Liver (tissue), 8 donors: ENCODE measurements at regions not wholly inside any gene's neighbourhood (a gene's known extent, or its start where the extent isn't known, plus 50 kb on each side); places are given as distances from the start of the nearest gene placed in this dataset.

Experiments
- DNase-seq: peaks from one replicate; pipeline ENCODE4 v3.0.0-alpha.2; 2017; ENCODE audit warnings: low spot score
- H3K27ac ChIP-seq, 2 donors: one replicate each; pipeline ENCODE4 v1.7.0; 2013; ENCODE audit warnings: inconsistent platforms in 2 of 2, low read length in 2 of 2, control low read depth in 1 of 2, low read depth in 1 of 2, mild to moderate bottlenecking in 1 of 2
- H3K27me3 ChIP-seq, 4 donors: one replicate each; pipeline versions ENCODE4 v1.6.1 to v1.7.0; 2013; ENCODE audit warnings: low read length in 3 of 4, inconsistent platforms in 1 of 4, mild to moderate bottlenecking in 1 of 4, moderate library complexity in 1 of 4; ENCODE audit not compliant: control insufficient read depth in 4 of 4, insufficient read depth in 4 of 4
- H3K36me3 ChIP-seq, 4 donors: one replicate each; pipeline versions ENCODE4 v1.6.1 to v1.7.0; 2013; ENCODE audit warnings: low read length in 3 of 4, mild to moderate bottlenecking in 3 of 4, low read depth in 1 of 4, moderate library complexity in 1 of 4; ENCODE audit not compliant: control insufficient read depth in 4 of 4, insufficient read depth in 3 of 4
- H3K4me1 ChIP-seq, 4 donors: one replicate each; pipeline versions ENCODE4 v1.6.1 to v1.7.0; 2013; ENCODE audit warnings: low read length in 3 of 4, mild to moderate bottlenecking in 3 of 4, moderate library complexity in 1 of 4; ENCODE audit not compliant: control insufficient read depth in 4 of 4, insufficient read depth in 4 of 4
- H3K4me3 ChIP-seq, 3 donors: one replicate each; pipeline versions ENCODE4 v1.6.1 to v1.7.0; 2013; ENCODE audit warnings: low read length in 3 of 3, control low read depth in 1 of 3, low read depth in 1 of 3, mild to moderate bottlenecking in 1 of 3
- H3K9ac ChIP-seq, 2 donors: one replicate each; pipeline ENCODE4 v1.7.0; 2013; ENCODE audit warnings: low read length in 2 of 2, mild to moderate bottlenecking in 2 of 2, moderate library complexity in 2 of 2, control low read depth in 1 of 2, low read depth in 1 of 2
- H3K9me3 ChIP-seq, 4 donors: one replicate each; pipeline versions ENCODE4 v1.6.1 to v1.7.0; 2013; ENCODE audit warnings: low read length in 3 of 4; ENCODE audit not compliant: control insufficient read depth in 4 of 4
- EGR1 ChIP-seq, 2 donors: IDR thresholded peaks; 2 replicates each; pipeline ENCODE4 v1.6.1; 2016 to 2018; ENCODE audit warnings: antibody characterized with exemption in 2 of 2, low read depth in 2 of 2
- FOXA1 ChIP-seq: IDR thresholded peaks from 2 replicates; pipeline ENCODE4 v1.6.1; 2016; ENCODE audit warnings: antibody characterized with exemption
- FOXA2 ChIP-seq: IDR thresholded peaks from 2 replicates; pipeline ENCODE4 v1.6.1; 2016; ENCODE audit warnings: antibody characterized with exemption
- HNF4A ChIP-seq, 2 donors: conservative IDR thresholded peaks; 2 replicates each; pipeline ENCODE4 v1.6.1; 2016; ENCODE audit warnings: antibody characterized with exemption in 2 of 2, mild to moderate bottlenecking in 2 of 2
- HNF4G ChIP-seq: IDR thresholded peaks from 2 replicates; pipeline ENCODE4 v1.6.1; 2016; ENCODE audit warnings: antibody characterized with exemption
- JUND ChIP-seq, 2 donors: IDR thresholded peaks; 2 replicates each; pipeline ENCODE4 v1.6.1; 2016; ENCODE audit warnings: antibody characterized with exemption in 2 of 2
- NR2F2 ChIP-seq: IDR thresholded peaks from 2 replicates; pipeline ENCODE4 v1.6.1; 2016; ENCODE audit warnings: antibody characterized with exemption
- RAD21 ChIP-seq, 2 donors: IDR thresholded peaks; 2 replicates each; pipeline ENCODE4 v1.6.1; 2016; ENCODE audit warnings: antibody characterized with exemption in 2 of 2, mild to moderate bottlenecking in 2 of 2
- RXRA ChIP-seq, 2 donors: IDR thresholded peaks; 2 replicates each; pipeline ENCODE4 v1.6.1; 2017 to 2018; ENCODE audit warnings: antibody characterized with exemption in 2 of 2, mild to moderate bottlenecking in 1 of 2
- SP1 ChIP-seq: IDR thresholded peaks from 2 replicates; pipeline ENCODE4 v1.6.1; 2018; ENCODE audit warnings: antibody characterized with exemption, mild to moderate bottlenecking
- TAF1 ChIP-seq: conservative IDR thresholded peaks from 2 replicates; pipeline ENCODE4 v1.6.1; 2016; ENCODE audit warnings: antibody characterized with exemption, mild to moderate bottlenecking
- YY1 ChIP-seq: IDR thresholded peaks from 2 replicates; pipeline ENCODE4 v1.6.1; 2016; ENCODE audit warnings: antibody characterized with exemption, mild to moderate bottlenecking
- WGBS: extraction: QIAGEN DNeasy Blood & Tissue Kit; methylation state at CpG from one replicate; pipeline ENCODE4 v1.1.7; 2013; 5-methylcytosine and 5-hydroxymethylcytosine counted together
- TF ChIP-seq, protein P1 (sequence below): IDR thresholded peaks from 2 replicates; pipeline ENCODE4 v1.6.1; 2016; ENCODE audit warnings: antibody characterized with exemption
- TF ChIP-seq, protein P2 (sequence below): IDR thresholded peaks from 2 replicates; pipeline ENCODE4 v1.6.1; 2016; ENCODE audit warnings: antibody characterized with exemption, mild to moderate bottlenecking
- TF ChIP-seq, protein P3 (sequence below): IDR thresholded peaks from 2 replicates; pipeline ENCODE4 v1.6.1; 2016; ENCODE audit warnings: antibody characterized with exemption
- TF ChIP-seq, protein P4 (sequence below): fragments of 150-350 bp; IDR thresholded peaks from 2 replicates; pipeline ENCODE4 v1.5.1; 2017; ENCODE audit warnings: improper control_type of control experiment, low read depth, low read length; ENCODE audit not compliant: missing input control
- TF ChIP-seq, protein P5 (sequence below): IDR thresholded peaks from 2 replicates; pipeline ENCODE4 v1.6.1; 2016; ENCODE audit warnings: antibody characterized with exemption
- donor health status: healthy.
- donor health status: healthy.
- donor health status: healthy.
- donor health status: healthy.
- donor health status: healthy.

DNA sequence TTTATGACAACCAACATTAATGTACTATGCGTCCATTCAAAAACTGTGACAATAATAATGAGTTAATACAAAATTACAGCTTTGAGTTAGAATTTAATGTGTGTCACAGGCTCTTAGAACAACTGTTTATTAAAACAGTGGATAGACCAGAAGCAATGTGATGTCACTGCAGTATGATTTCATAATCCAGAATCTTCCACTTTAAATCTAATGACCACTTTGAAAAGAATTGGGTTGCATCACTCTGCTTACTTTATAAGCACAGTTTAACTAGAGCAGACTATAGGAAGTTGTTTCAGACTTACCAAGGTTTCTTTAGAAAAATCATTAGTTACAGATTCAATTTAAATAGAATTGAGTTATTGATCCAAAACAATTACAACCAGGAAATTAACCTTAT lies 758.5 kb downstream of the KCTD8 start (continued):
- TF ChIP-seq, protein P1, sequence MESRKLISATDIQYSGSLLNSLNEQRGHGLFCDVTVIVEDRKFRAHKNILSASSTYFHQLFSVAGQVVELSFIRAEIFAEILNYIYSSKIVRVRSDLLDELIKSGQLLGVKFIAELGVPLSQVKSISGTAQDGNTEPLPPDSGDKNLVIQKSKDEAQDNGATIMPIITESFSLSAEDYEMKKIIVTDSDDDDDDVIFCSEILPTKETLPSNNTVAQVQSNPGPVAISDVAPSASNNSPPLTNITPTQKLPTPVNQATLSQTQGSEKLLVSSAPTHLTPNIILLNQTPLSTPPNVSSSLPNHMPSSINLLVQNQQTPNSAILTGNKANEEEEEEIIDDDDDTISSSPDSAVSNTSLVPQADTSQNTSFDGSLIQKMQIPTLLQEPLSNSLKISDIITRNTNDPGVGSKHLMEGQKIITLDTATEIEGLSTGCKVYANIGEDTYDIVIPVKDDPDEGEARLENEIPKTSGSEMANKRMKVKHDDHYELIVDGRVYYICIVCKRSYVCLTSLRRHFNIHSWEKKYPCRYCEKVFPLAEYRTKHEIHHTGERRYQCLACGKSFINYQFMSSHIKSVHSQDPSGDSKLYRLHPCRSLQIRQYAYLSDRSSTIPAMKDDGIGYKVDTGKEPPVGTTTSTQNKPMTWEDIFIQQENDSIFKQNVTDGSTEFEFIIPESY, result no peak

DNA sequence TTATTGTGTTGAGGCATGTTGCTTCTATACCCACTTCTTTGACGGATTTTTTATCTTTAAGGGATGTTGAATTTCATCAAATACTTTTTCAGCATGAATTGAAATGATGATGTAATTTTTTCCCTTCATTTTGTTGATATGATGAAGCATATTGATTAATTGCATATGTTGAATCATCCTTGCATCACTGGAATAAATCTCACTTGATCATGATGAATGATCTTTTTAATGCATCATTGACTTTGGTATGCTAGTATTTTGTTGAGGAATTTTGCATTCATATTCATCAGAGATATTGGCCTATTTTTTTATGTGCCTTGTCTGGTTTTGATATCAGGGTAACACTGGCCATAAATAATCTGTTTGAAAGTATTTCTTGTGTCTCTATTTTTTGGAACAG lies 754.7 kb downstream of the KCTD8 start:
- H3K9me3 ChIP-seq, result peaks cover 0 to 4% (median 0%) of the 10 kb centered on the region in 4 donors
- no peaks in the 10 kb centered on the region for H3K4me1 ChIP-seq
- DNase-seq, result no peak
- no peaks in the 10 kb centered on the region for H3K27me3 ChIP-seq
- no peak overlapping the region for H3K9ac ChIP-seq
- H3K4me3 ChIP-seq, result no peak overlapping the region
- WGBS, result 49% methylated on average over 1 of the region's 1 CpG
- TF ChIP-seq, protein P2, sequence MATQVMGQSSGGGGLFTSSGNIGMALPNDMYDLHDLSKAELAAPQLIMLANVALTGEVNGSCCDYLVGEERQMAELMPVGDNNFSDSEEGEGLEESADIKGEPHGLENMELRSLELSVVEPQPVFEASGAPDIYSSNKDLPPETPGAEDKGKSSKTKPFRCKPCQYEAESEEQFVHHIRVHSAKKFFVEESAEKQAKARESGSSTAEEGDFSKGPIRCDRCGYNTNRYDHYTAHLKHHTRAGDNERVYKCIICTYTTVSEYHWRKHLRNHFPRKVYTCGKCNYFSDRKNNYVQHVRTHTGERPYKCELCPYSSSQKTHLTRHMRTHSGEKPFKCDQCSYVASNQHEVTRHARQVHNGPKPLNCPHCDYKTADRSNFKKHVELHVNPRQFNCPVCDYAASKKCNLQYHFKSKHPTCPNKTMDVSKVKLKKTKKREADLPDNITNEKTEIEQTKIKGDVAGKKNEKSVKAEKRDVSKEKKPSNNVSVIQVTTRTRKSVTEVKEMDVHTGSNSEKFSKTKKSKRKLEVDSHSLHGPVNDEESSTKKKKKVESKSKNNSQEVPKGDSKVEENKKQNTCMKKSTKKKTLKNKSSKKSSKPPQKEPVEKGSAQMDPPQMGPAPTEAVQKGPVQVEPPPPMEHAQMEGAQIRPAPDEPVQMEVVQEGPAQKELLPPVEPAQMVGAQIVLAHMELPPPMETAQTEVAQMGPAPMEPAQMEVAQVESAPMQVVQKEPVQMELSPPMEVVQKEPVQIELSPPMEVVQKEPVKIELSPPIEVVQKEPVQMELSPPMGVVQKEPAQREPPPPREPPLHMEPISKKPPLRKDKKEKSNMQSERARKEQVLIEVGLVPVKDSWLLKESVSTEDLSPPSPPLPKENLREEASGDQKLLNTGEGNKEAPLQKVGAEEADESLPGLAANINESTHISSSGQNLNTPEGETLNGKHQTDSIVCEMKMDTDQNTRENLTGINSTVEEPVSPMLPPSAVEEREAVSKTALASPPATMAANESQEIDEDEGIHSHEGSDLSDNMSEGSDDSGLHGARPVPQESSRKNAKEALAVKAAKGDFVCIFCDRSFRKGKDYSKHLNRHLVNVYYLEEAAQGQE, result no peak
- no peak for TF ChIP-seq TAF1
- TF ChIP-seq EGR1 (IDR thresholded peaks at IDR 0.05; ENCODE audit: low read depth in 2 of 2), result no peak
- TF ChIP-seq, protein P3, sequence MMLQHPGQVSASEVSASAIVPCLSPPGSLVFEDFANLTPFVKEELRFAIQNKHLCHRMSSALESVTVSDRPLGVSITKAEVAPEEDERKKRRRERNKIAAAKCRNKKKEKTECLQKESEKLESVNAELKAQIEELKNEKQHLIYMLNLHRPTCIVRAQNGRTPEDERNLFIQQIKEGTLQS, result no peak
- TF ChIP-seq, protein P4, sequence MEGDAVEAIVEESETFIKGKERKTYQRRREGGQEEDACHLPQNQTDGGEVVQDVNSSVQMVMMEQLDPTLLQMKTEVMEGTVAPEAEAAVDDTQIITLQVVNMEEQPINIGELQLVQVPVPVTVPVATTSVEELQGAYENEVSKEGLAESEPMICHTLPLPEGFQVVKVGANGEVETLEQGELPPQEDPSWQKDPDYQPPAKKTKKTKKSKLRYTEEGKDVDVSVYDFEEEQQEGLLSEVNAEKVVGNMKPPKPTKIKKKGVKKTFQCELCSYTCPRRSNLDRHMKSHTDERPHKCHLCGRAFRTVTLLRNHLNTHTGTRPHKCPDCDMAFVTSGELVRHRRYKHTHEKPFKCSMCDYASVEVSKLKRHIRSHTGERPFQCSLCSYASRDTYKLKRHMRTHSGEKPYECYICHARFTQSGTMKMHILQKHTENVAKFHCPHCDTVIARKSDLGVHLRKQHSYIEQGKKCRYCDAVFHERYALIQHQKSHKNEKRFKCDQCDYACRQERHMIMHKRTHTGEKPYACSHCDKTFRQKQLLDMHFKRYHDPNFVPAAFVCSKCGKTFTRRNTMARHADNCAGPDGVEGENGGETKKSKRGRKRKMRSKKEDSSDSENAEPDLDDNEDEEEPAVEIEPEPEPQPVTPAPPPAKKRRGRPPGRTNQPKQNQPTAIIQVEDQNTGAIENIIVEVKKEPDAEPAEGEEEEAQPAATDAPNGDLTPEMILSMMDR, result no peak
- TF ChIP-seq, protein P5, sequence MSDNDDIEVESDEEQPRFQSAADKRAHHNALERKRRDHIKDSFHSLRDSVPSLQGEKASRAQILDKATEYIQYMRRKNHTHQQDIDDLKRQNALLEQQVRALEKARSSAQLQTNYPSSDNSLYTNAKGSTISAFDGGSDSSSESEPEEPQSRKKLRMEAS, result no peak
- no peak for TF ChIP-seq FOXA1
- TF ChIP-seq, protein P1, result no peak
- no peak for TF ChIP-seq NR2F2
- no peak for TF ChIP-seq JUND (IDR thresholded peaks at IDR 0.05)
- TF ChIP-seq YY1, result no peak
- no peak for TF ChIP-seq HNF4G
- no peak for TF ChIP-seq SP1
- TF ChIP-seq HNF4A (conservative IDR thresholded peaks at IDR 0.05), result no peak
- TF ChIP-seq FOXA2, result no peak
- no peak for TF ChIP-seq RXRA (IDR thresholded peaks at IDR 0.05)
- TF ChIP-seq RAD21 (IDR thresholded peaks at IDR 0.05), result no peak
- H3K27ac ChIP-seq, result no peak overlapping the region
- H3K36me3 ChIP-seq, result no peaks in the 10 kb centered on the region
